Naive thymus-derived CD4-positive, alpha-beta T cell (primary cell): ENCODE measurements at regions not wholly inside any gene's neighbourhood (a gene's known extent, or its start where the extent isn't known, plus 50 kb on each side); places are given as distances from the start of the nearest gene placed in this dataset.
"Not testable (repeated sequence)": the region's sequence is repeated elsewhere in the genome, so short reads cannot be mapped to it uniquely, and the experiment has no call there.

Source experiments
- ATAC-seq: fragments of 150-1000 bp; cut with Tn5 transposase; 2 replicates; pipeline ENCODE4 v1.10.0; 2021; ENCODE audit warnings: mild to moderate bottlenecking, moderate library complexity
- CTCF ChIA-PET: fragments of 350-600 bp; sonication (Branson Sonifier 250); formaldehyde crosslinking; loops from one replicate; lab custom pipeline; 2021; ENCODE audit warnings: antibody characterized with exemption; lab: Charles Lee
- POLR2A ChIA-PET: fragments of 350-600 bp; sonication (Branson Sonifier 250); formaldehyde crosslinking; loops from one replicate; lab custom pipeline; 2021; ENCODE audit warnings: antibody characterized with exemption, inconsistent platforms; lab: Charles Lee
- DNase-seq, 9 donors: peaks; one replicate each; pipeline versions ENCODE4 v3.0.0 to v3.0.0-alpha.2; 2020 to 2022; ENCODE audit warnings: mixed read lengths in 1 of 9
- H3K27ac ChIP-seq: one replicate; pipeline ENCODE4 v1.7.0; 2013; ENCODE audit warnings: mild to moderate bottlenecking, low read depth, low read length, moderate library complexity
- H3K27me3 ChIP-seq, 2 donors: one replicate each; pipeline ENCODE4 v1.7.0; 2013; ENCODE audit warnings: low read length in 2 of 2, mild to moderate bottlenecking in 2 of 2, moderate library complexity in 2 of 2; ENCODE audit not compliant: control insufficient read depth in 2 of 2, insufficient read depth in 2 of 2
- H3K36me3 ChIP-seq, 3 experiments: 1 replicate in 2 of 3; 2 replicates in 1 of 3; pipeline ENCODE4 v1.7.0; 2013; ENCODE audit warnings: low read length in 3 of 3, mild to moderate bottlenecking in 3 of 3, moderate library complexity in 1 of 3; ENCODE audit not compliant: insufficient read depth in 3 of 3, control insufficient read depth in 2 of 3
- H3K4me1 ChIP-seq, 2 donors: one replicate each; pipeline ENCODE4 v1.7.0; 2013; ENCODE audit warnings: low read length in 2 of 2, mild to moderate bottlenecking in 2 of 2, moderate library complexity in 1 of 2; ENCODE audit not compliant: control insufficient read depth in 2 of 2, insufficient read depth in 2 of 2
- H3K4me3 ChIP-seq: 2 replicates; pipeline ENCODE4 v1.7.0; 2013; ENCODE audit warnings: mild to moderate bottlenecking, low read length
- H3K9me3 ChIP-seq, 3 experiments: 1 replicate in 2 of 3; 2 replicates in 1 of 3; pipeline ENCODE4 v1.7.0; 2013; ENCODE audit warnings: low read length in 3 of 3; ENCODE audit not compliant: control insufficient read depth in 2 of 3
- H3K27ac Mint-ChIP-seq, 9 donors: one replicate each; pipeline ENCODE4 v1.8.0; 2020 to 2022; ENCODE audit warnings: mixed read lengths in 9 of 9, mild to moderate bottlenecking in 8 of 9, moderate library complexity in 5 of 9, inconsistent platforms in 2 of 9
- H3K27me3 Mint-ChIP-seq, 5 donors: one replicate each; pipeline ENCODE4 v1.8.0; 2021 to 2022; ENCODE audit warnings: mixed read lengths in 5 of 5, mild to moderate bottlenecking in 1 of 5
- H3K36me3 Mint-ChIP-seq, 5 donors: one replicate each; pipeline ENCODE4 v1.8.0; 2020 to 2022; ENCODE audit warnings: mixed read lengths in 5 of 5, mild to moderate bottlenecking in 3 of 5, inconsistent platforms in 1 of 5
- H3K4me1 Mint-ChIP-seq, 7 donors: one replicate each; pipeline ENCODE4 v1.8.0; 2020 to 2022; ENCODE audit warnings: mixed read lengths in 7 of 7, mild to moderate bottlenecking in 3 of 7, inconsistent platforms in 1 of 7
- H3K4me3 Mint-ChIP-seq, 10 donors: one replicate each; pipeline ENCODE4 v1.8.0; 2020 to 2022; ENCODE audit warnings: mild to moderate bottlenecking in 10 of 10, mixed read lengths in 10 of 10, moderate library complexity in 6 of 10, inconsistent platforms in 2 of 10
- H3K9me3 Mint-ChIP-seq, 11 donors: one replicate each; pipeline ENCODE4 v1.8.0; 2020 to 2022; ENCODE audit warnings: mixed read lengths in 11 of 11, mild to moderate bottlenecking in 4 of 11, inconsistent platforms in 1 of 11, moderate library complexity in 1 of 11
- intact Hi-C, 2 donors: fragments of 100-400 bp; cut with micrococcal nuclease; formaldehyde crosslinking; loops; one replicate each; pipeline ENCODE4 v1.15.1; 2023

- DNase-seq, H3K9me3 ChIP-seq, H3K27me3 Mint-ChIP-seq, H3K9me3 Mint-ChIP-seq, ATAC-seq, CTCF ChIA-PET, H3K36me3 ChIP-seq, POLR2A ChIA-PET, H3K4me1 ChIP-seq, intact Hi-C loops, H3K27ac Mint-ChIP-seq, H3K27ac ChIP-seq, H3K27me3 ChIP-seq, H3K4me3 ChIP-seq: not testable (repeated sequence)
- peak overlapping the region in 6 of 10 donors; percentile 9 to 58 (median 46) for H3K4me3 Mint-ChIP-seq
- peaks cover 11 to 25% (median 22%) of the 10 kb centered on the region in 7 donors for H3K4me1 Mint-ChIP-seq
- peaks cover 4 to 22% (median 12%) of the 10 kb centered on the region in 5 donors for H3K36me3 Mint-ChIP-seq
These were observed 85.4 kb upstream of the LPCAT1 start for GRCh38 chr5:1609111-1609510.

GRCh38 chr5:1608336-1608735, 84.6 kb upstream of the LPCAT1 start:
- H3K27me3 ChIP-seq, H3K36me3 ChIP-seq, H3K4me3 ChIP-seq, H3K27ac ChIP-seq, H3K9me3 ChIP-seq, H3K27me3 Mint-ChIP-seq, H3K4me1 ChIP-seq, CTCF ChIA-PET, intact Hi-C loops, POLR2A ChIA-PET, H3K9me3 Mint-ChIP-seq: not testable (repeated sequence)
- peaks cover 11 to 25% (median 23%) of the 10 kb centered on the region in 7 donors for H3K4me1 Mint-ChIP-seq
- peaks cover 4 to 18% (median 11%) of the 10 kb centered on the region in 5 donors for H3K36me3 Mint-ChIP-seq
- DNase-seq, result peak in 5 of 9 donors; percentile 5 to 35 (median 33)
- peak overlapping the region in 6 of 10 donors; percentile 43 to 72 (median 58) for H3K4me3 Mint-ChIP-seq
- ATAC-seq, result peak; percentile 73
- H3K27ac Mint-ChIP-seq, result peak overlapping the region in 2 of 9 donors; percentile 37 to 53

- Mint-ChIP-seq H3K4me1 (peaks cover 11 to 25% (median 23%) of the 10 kb centered on the region in 7 donors), H3K36me3 (peaks cover 0 to 13% (median 3%) of the 10 kb centered on the region in 5 donors)
- H3K27me3 ChIP-seq, H3K36me3 ChIP-seq, ATAC-seq, H3K27ac ChIP-seq, H3K4me3 Mint-ChIP-seq, H3K27ac Mint-ChIP-seq, H3K9me3 ChIP-seq, H3K4me1 ChIP-seq, CTCF ChIA-PET, H3K27me3 Mint-ChIP-seq, H3K9me3 Mint-ChIP-seq, POLR2A ChIA-PET, intact Hi-C loops, DNase-seq, H3K4me3 ChIP-seq: not testable (repeated sequence)
These were observed 83.2 kb upstream of the LPCAT1 start for GRCh38 chr5:1606951-1607350.

GRCh38 chr5:1603916-1604315, 80.2 kb upstream of the LPCAT1 start:
- H3K9me3 ChIP-seq, H3K27ac ChIP-seq, ATAC-seq, H3K36me3 ChIP-seq, CTCF ChIA-PET, H3K27me3 ChIP-seq, H3K4me3 ChIP-seq, H3K4me1 ChIP-seq, H3K27me3 Mint-ChIP-seq, intact Hi-C loops, H3K9me3 Mint-ChIP-seq, DNase-seq, H3K27ac Mint-ChIP-seq, H3K4me3 Mint-ChIP-seq: not testable (repeated sequence)
- Mint-ChIP-seq H3K4me1 (peaks cover 13 to 21% (median 16%) of the 10 kb centered on the region in 7 donors), H3K36me3 (peaks cover 0 to 22% (median 8%) of the 10 kb centered on the region in 5 donors)
- POLR2A ChIA-PET, result interaction anchor here (0.7 kb wide), 1 partner anchor 37 kb away, joined by 3 read pairs; no protein-coding TSS in a partner anchor

GRCh38 chr5:1601565-1601964, 77.8 kb upstream of the LPCAT1 start:
- intact Hi-C loops, H3K4me3 ChIP-seq, H3K27ac Mint-ChIP-seq, H3K27ac ChIP-seq, H3K9me3 ChIP-seq, H3K27me3 ChIP-seq, ATAC-seq, DNase-seq, H3K9me3 Mint-ChIP-seq, POLR2A ChIA-PET, H3K4me3 Mint-ChIP-seq, H3K4me1 ChIP-seq, CTCF ChIA-PET, H3K4me1 Mint-ChIP-seq, H3K36me3 ChIP-seq, H3K27me3 Mint-ChIP-seq: not testable (repeated sequence)
- peaks cover 0 to 23% (median 8%) of the 10 kb centered on the region in 5 donors for H3K36me3 Mint-ChIP-seq

- intact Hi-C loops, H3K27me3 ChIP-seq, H3K4me3 ChIP-seq, H3K4me1 ChIP-seq, H3K4me1 Mint-ChIP-seq, ATAC-seq, H3K27ac Mint-ChIP-seq, H3K27ac ChIP-seq, H3K27me3 Mint-ChIP-seq, H3K36me3 ChIP-seq, DNase-seq, H3K4me3 Mint-ChIP-seq, H3K9me3 ChIP-seq, POLR2A ChIA-PET, H3K9me3 Mint-ChIP-seq, CTCF ChIA-PET: not testable (repeated sequence)
- peaks cover 0 to 23% (median 8%) of the 10 kb centered on the region in 5 donors for H3K36me3 Mint-ChIP-seq
These were observed 75.4 kb upstream of the LPCAT1 start for GRCh38 chr5:1598950-1599737.

GRCh38 chr5:1597093-1597473, 73.3 kb upstream of the LPCAT1 start:
- H3K4me3 ChIP-seq, H3K4me1 ChIP-seq, H3K36me3 ChIP-seq, H3K9me3 ChIP-seq, CTCF ChIA-PET, H3K9me3 Mint-ChIP-seq, ATAC-seq, intact Hi-C loops, H3K27ac Mint-ChIP-seq, POLR2A ChIA-PET, H3K27me3 Mint-ChIP-seq, H3K27me3 ChIP-seq: not testable (repeated sequence)
- Mint-ChIP-seq H3K4me1 (peaks cover 0 to 14% (median 8%) of the 10 kb centered on the region in 7 donors), H3K4me3 (peak overlapping the region in 2 of 10 donors; percentile 55 to 56), H3K36me3 (peaks cover 0 to 19% (median 8%) of the 10 kb centered on the region in 5 donors)
- peak in 1 of 9 donors; percentile 14 for DNase-seq
- peak overlapping the region; percentile 35 for H3K27ac ChIP-seq
